AG10803 (cell line): ENCODE measurements at regions not wholly inside any gene's neighbourhood (a gene's known extent, or its start where the extent isn't known, plus 50 kb on each side); places are given as distances from the start of the nearest gene placed in this dataset.

Experiments
- DNase-seq: peaks from one replicate; pipeline ENCODE4 v3.0.0; 2010; ENCODE audit warnings: low read depth
- H3K4me3 ChIP-seq: 2 replicates; pipeline ENCODE4 v1.5.1; 2011; ENCODE audit warnings: mild to moderate bottlenecking, low read length, control low read depth
- TF ChIP-seq, protein P1 (sequence below): conservative IDR thresholded peaks from 2 replicates; pipeline ENCODE4 v1.5.1; 2011; ENCODE audit warnings: mild to moderate bottlenecking, low read length, control low read depth, inconsistent platforms

DNA sequence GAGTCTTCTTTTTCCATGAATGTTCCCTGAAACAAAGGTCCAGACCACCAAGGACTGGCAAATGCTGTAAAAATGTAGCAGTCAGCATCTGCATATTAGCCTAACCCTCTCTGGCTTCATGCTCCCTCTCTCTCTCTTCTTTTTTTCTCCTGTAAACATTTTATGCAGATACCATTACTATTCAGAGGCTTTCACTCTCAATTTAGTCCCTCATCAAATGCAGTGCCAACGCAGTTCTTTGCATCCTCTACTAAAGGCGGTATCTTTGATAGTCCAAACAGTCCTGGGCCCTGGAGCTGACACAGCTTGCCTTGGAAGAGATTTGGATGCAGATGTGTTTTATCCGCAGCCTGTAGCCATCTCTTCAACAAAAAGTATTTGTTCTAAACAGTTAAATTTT, 167.1 kb upstream of the MMS22L start:
- TF ChIP-seq, protein P1, sequence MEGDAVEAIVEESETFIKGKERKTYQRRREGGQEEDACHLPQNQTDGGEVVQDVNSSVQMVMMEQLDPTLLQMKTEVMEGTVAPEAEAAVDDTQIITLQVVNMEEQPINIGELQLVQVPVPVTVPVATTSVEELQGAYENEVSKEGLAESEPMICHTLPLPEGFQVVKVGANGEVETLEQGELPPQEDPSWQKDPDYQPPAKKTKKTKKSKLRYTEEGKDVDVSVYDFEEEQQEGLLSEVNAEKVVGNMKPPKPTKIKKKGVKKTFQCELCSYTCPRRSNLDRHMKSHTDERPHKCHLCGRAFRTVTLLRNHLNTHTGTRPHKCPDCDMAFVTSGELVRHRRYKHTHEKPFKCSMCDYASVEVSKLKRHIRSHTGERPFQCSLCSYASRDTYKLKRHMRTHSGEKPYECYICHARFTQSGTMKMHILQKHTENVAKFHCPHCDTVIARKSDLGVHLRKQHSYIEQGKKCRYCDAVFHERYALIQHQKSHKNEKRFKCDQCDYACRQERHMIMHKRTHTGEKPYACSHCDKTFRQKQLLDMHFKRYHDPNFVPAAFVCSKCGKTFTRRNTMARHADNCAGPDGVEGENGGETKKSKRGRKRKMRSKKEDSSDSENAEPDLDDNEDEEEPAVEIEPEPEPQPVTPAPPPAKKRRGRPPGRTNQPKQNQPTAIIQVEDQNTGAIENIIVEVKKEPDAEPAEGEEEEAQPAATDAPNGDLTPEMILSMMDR, result no peak
- no peak overlapping the region for H3K4me3 ChIP-seq
- DNase-seq, result no peak

DNA sequence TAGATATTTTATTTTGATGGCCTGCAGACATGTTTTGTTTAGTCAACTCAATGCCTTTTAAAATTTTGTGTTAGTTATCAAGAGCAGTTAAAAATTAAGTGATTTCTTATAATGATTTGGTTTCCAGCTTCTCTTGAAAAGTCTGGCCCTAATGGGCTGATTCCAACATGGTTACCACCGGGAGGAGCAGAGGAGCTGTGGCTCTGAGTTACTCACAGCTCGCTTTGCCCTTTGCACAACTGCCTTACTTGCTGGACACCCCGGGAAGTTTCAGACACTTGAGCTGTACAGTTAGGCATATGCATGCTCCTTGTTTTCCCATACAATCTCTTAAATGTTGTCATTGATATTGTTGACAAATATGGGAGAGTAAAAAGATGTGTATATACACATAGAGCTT, 173.1 kb upstream of the MMS22L start:
- TF ChIP-seq, protein P1, result no peak
- no peak for DNase-seq
- H3K4me3 ChIP-seq, result no peak overlapping the region

DNA sequence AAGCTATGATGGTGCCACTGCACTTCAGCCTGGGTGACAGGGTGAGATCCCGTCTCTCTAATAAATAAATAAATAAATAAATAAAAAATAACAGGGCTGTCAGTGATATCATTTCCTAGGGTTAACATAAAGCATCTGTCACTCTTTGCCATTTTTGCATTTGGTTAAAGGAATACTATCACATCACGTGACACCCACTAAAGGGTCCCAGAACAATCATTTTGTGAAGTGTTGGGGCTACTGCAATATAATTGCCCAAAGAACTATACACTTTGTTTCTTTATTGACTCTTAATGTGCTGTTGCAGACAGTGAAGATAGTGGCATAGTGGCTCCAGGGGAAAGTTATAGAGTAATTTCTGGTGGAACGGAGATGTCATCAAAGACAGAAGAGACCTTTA, 176.5 kb upstream of the MMS22L start:
- DNase-seq, result no peak
- TF ChIP-seq, protein P1, result no peak
- no peak overlapping the region for H3K4me3 ChIP-seq

DNA sequence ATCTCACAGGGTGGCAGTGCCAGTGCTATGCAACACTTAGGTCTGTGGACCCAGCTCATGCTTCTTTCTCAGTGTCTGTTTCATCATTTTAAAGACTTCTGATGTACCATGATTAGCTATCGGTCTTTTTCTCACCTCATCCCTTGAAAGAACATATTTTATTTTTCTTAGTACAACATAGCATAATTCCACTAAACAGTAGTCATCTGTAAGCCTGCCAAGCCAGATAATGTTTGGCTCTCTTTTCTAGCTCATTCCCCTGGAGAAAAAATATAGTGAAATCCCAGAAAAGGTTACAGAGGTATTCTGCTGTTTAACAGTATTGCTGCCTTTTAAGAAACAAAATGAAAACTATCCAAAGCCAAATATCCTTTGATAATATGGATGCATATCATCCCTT, 177.0 kb upstream of the MMS22L start:
- H3K4me3 ChIP-seq, result no peak overlapping the region
- DNase-seq, result no peak
- TF ChIP-seq, protein P1, result no peak

DNA sequence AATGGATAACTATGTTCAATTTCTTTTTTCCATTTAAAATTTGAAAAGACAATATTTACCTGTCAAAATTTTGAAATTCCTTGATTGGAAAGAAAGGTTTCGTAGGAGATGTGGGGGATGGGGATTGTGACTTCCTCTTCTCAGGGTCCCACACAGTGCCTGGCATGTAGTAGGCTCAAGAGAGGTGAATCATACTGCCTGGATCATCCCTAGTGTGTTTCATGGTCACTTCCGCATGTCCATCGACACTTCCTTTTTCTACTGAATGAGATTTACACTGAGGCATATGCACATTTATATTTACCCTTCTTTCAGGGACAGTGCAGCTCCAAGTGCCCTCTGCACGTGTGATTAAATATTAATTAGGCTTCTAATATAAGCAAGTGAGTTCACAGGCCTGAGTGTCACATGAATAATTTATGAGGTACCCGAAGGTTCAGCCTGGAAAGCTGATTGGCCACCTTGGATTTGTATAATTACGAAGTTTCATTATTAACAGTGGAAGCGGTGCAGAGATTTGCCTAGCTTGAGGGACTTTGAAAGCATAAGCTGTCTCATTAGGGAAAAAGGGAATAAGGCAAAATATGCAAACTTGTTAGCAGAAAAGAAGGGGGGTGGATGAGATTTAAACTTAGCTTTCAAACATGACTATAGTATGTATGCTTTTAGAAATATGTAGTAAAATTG, 177.5 kb upstream of the MMS22L start:
- DNase-seq, result no peak
- H3K4me3 ChIP-seq, result no peak overlapping the region
- TF ChIP-seq, protein P1, result no peak

DNA sequence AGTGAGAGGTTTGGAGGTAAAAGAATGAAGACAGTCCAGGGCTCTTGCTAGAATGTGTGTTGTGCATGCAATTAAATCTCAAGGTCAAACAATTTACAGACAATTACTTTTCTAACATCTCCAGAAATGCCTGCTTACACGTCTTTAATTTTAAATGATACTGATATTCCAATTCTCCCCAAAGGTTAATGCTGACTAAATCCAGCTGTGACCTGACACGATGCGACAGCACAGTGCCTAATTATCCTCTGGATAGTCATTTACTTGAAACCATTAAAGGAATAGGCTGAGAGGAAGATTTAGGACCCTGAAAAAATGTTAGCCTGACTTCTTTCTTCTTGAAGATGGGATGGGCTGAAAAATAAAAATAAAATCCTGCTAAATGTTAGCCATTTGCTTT, 178.2 kb upstream of the MMS22L start:
- DNase-seq, result no peak
- TF ChIP-seq, protein P1, result no peak
- no peak overlapping the region for H3K4me3 ChIP-seq

DNA sequence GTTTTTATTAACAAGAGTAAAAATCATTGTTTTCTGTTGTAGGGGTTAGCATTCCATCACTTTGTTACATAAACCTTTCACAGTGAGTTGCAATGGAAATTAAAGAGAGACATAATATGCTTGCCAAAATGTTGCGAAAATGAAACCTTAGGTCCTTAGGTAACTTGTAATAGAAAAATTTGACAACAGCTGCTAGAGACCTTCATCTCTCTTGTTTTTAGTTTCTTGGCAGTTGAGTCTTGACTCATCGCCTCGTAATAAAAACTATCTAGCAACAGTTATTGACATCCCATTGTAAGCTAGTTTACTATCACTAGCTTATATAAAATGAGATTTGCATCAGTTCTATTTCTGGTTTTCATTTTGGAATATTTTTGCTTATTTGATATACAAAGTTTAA, 179.0 kb upstream of the MMS22L start:
- H3K4me3 ChIP-seq, result no peak overlapping the region
- TF ChIP-seq, protein P1, result no peak
- no peak for DNase-seq
